22Rv1 (cell line): ENCODE measurements at regions not wholly inside any gene's neighbourhood (a gene's known extent, or its start where the extent isn't known, plus 50 kb on each side); places are given as distances from the start of the nearest gene placed in this dataset.

Source experiments
- CTCF ChIP-seq: fragments of 450-650 bp; IDR thresholded peaks from 2 replicates; pipeline ENCODE4 v1.5.1; 2017; ENCODE audit warnings: mild to moderate bottlenecking
- ZFX ChIP-seq: fragments of 450-650 bp; IDR thresholded peaks from 2 replicates; pipeline ENCODE4 v1.6.1; 2017; ENCODE audit warnings: antibody characterized with exemption, borderline replicate concordance

GRCh38 chr6:167230288-167230687 lies 60.8 kb upstream of the UNC93A start:
- TF ChIP-seq CTCF (no peak), ZFX (no peak)
